Ishikawa (cell line): ENCODE measurements at regions not wholly inside any gene's neighbourhood (a gene's known extent, or its start where the extent isn't known, plus 50 kb on each side); places are given as distances from the start of the nearest gene placed in this dataset.

Experiments
- CEBPB ChIP-seq: IDR thresholded peaks from 2 replicates; pipeline ENCODE4 v1.6.1; 2012
- CREB1 ChIP-seq: IDR thresholded peaks from 2 replicates; pipeline ENCODE4 v1.6.1; 2012; ENCODE audit warnings: low read depth
- EP300 ChIP-seq: IDR thresholded peaks from 2 replicates; pipeline ENCODE4 v1.6.1; 2012; ENCODE audit warnings: borderline replicate concordance
- MAX ChIP-seq: IDR thresholded peaks from 2 replicates; pipeline ENCODE4 v1.6.1; 2012
- RAD21 ChIP-seq: IDR thresholded peaks from 2 replicates; pipeline ENCODE4 v1.6.1; 2012; ENCODE audit warnings: low read depth
- TAF1 ChIP-seq: IDR thresholded peaks from 2 replicates; pipeline ENCODE4 v1.6.1; 2012; ENCODE audit warnings: low read depth, mild to moderate bottlenecking
- USF1 ChIP-seq: IDR thresholded peaks from 2 replicates; pipeline ENCODE4 v1.6.1; 2012
- YY1 ChIP-seq: IDR thresholded peaks from 2 replicates; pipeline ENCODE4 v1.6.1; 2012; ENCODE audit warnings: low read depth

GRCh38 chr11:130634186-130634585 is 185.7 kb downstream of the ADAMTS15 start:
- TF ChIP-seq CEBPB (no peak), TAF1 (no peak), CREB1 (no peak), YY1 (no peak), MAX (no peak), USF1 (no peak), EP300 (no peak), RAD21 (no peak)
